T-helper 2 cell treated with Interferon-gamma antibody and Interleukin-4, amounts not matched to agents 5 μg/mL and 100 μg/mL, for 36 hours (primary cell): ENCODE measurements at regions not wholly inside any gene's neighbourhood (a gene's known extent, or its start where the extent isn't known, plus 50 kb on each side); places are given as distances from the start of the nearest gene placed in this dataset.

ENCODE experiments used
- DNase-seq: peaks from one replicate; pipeline ENCODE4 v3.0.0; 2021; ENCODE audit warnings: low spot score
- H3K27ac Mint-ChIP-seq: one replicate; pipeline ENCODE4 v1.8.0; 2021; ENCODE audit warnings: mild to moderate bottlenecking, mixed read lengths
- H3K27me3 Mint-ChIP-seq: one replicate; pipeline ENCODE4 v1.8.0; 2021; ENCODE audit warnings: low read depth, mixed read lengths
- H3K36me3 Mint-ChIP-seq: one replicate; pipeline ENCODE4 v1.8.0; 2021; ENCODE audit warnings: low read depth, mixed read lengths
- H3K4me1 Mint-ChIP-seq: one replicate; pipeline ENCODE4 v1.8.0; 2021; ENCODE audit warnings: low read depth, mixed read lengths
- H3K4me3 Mint-ChIP-seq: one replicate; pipeline ENCODE4 v1.8.0; 2022; ENCODE audit warnings: mild to moderate bottlenecking, moderate library complexity, mixed read lengths
- H3K9me3 Mint-ChIP-seq: one replicate; pipeline ENCODE4 v1.8.0; 2021; ENCODE audit warnings: mixed read lengths

DNA sequence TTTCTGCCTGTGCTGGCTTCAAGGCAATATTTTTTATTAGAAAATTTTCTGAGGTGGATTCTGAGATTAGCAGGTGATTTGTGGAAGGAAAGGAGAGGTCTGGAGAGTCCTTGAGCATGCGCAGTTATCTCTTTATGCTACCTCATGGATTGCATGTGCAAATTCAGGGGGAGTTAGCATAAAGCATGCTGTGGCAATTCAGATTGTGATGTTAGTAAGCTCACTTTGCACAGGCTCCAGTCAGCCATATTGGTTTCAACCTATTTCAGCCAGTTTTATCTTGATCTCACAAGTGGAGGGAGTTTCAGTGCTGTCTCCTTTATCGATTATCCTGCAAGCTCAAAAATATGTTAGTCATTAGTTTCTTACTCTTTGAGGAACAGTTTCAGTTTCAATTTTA is 2012.3 kb upstream of the PIK3C3 start:
- DNase-seq, result no peak
- H3K9me3 Mint-ChIP-seq, result peaks cover 15% of the 10 kb centered on the region
- H3K27ac Mint-ChIP-seq, result no peak overlapping the region
- no peaks in the 10 kb centered on the region for H3K4me1 Mint-ChIP-seq
- no peaks in the 10 kb centered on the region for H3K27me3 Mint-ChIP-seq
- H3K36me3 Mint-ChIP-seq, result no peaks in the 10 kb centered on the region
- H3K4me3 Mint-ChIP-seq, result no peak overlapping the region

DNA sequence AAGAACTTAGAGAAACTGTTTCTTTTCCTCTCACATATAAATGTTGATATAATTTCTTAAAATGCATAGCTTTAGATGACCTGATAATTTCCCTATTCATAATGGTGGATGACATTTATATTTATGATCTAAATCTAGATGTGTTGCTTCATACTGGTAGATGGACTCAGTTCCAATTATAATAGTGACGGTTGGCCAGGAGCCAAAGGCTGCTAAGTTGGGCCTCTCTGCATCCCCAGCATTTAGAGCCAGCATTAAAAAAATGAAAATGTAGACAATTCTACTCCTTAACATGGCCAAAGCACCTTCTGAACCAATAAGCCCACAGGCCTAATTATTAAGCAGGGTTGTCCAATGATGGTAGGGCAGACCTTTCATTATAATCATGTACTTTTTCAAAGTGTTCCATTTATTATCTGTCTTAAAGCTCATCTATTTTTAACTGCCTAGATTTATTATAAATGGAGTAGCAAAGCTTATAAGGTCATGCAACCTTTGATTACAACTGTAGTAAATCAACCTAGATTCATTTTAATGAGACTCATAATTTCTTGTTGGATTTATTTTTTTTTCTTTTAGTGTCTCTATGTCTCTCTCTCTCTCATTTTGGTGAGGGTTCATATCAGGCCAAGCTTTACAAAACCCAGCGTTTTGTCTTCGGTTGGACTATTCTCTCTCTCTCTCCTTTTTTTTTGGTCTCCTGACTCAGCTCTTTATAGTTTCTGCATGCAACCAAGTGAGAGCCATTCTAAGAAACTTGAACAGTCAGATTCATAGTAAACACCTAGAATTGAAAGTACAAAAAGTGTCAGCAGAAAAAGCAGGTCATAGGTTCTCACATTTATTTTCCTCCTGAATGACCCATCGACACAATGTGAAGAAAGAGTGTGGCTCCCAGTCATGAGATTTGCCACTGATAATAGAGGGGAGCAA is 2016.1 kb upstream of the PIK3C3 start:
- Mint-ChIP-seq H3K4me3 (no peak overlapping the region), H3K36me3 (no peaks in the 10 kb centered on the region), H3K4me1 (no peaks in the 10 kb centered on the region), H3K9me3 (peaks cover 24% of the 10 kb centered on the region), H3K27ac (no peak overlapping the region), H3K27me3 (no peaks in the 10 kb centered on the region)
- no peak for DNase-seq

GRCh38 chr18:39935598-39935997 is 2019.4 kb upstream of the PIK3C3 start:
- Mint-ChIP-seq H3K4me3 (no peak overlapping the region), H3K4me1 (no peaks in the 10 kb centered on the region), H3K9me3 (peaks cover 25% of the 10 kb centered on the region), H3K36me3 (no peaks in the 10 kb centered on the region), H3K27ac (no peak overlapping the region), H3K27me3 (no peaks in the 10 kb centered on the region)
- DNase-seq, result no peak

- H3K9me3 Mint-ChIP-seq, result peaks cover 22% of the 10 kb centered on the region
- H3K27ac Mint-ChIP-seq, result no peak overlapping the region
- no peak for DNase-seq
- no peaks in the 10 kb centered on the region for H3K4me1 Mint-ChIP-seq
- H3K36me3 Mint-ChIP-seq, result no peaks in the 10 kb centered on the region
- no peaks in the 10 kb centered on the region for H3K27me3 Mint-ChIP-seq
- no peak overlapping the region for H3K4me3 Mint-ChIP-seq
Observed at GRCh38 chr18:39918847-39919246, 2036.2 kb upstream of the PIK3C3 start.

GRCh38 chr18:39913672-39914366 is 2041.2 kb upstream of the PIK3C3 start:
- Mint-ChIP-seq H3K36me3 (no peaks in the 10 kb centered on the region), H3K27ac (no peak overlapping the region), H3K9me3 (peaks cover 27% of the 10 kb centered on the region), H3K4me1 (no peaks in the 10 kb centered on the region), H3K27me3 (no peaks in the 10 kb centered on the region), H3K4me3 (no peak overlapping the region)
- DNase-seq, result no peak

DNA sequence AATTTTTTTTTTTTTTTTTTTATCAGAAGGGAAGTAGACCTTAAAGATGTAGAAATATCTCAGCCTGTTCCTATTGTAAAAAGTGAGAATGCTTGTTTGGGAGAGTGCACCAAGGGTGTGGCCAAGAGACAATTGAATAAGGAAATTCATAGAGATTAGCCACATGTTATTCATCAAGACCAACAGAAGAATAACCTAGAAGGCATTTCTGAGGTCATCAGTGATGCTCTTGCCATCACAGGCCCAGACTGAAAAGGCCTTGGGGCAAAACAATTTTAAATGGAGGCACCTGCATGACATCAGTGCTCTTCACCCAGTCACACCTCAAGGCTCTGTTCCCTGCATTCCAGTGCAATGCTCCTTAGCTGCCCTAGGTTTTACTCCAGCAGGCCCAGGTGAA is 2043.3 kb upstream of the PIK3C3 start:
- H3K9me3 Mint-ChIP-seq, result peaks cover 32% of the 10 kb centered on the region
- no peak overlapping the region for H3K27ac Mint-ChIP-seq
- no peaks in the 10 kb centered on the region for H3K4me1 Mint-ChIP-seq
- H3K36me3 Mint-ChIP-seq, result no peaks in the 10 kb centered on the region
- no peak for DNase-seq
- H3K4me3 Mint-ChIP-seq, result no peak overlapping the region
- no peaks in the 10 kb centered on the region for H3K27me3 Mint-ChIP-seq

GRCh38 chr18:39909706-39910105 is 2045.3 kb upstream of the PIK3C3 start:
- H3K4me3 Mint-ChIP-seq, result no peak overlapping the region
- H3K4me1 Mint-ChIP-seq, result no peaks in the 10 kb centered on the region
- no peaks in the 10 kb centered on the region for H3K36me3 Mint-ChIP-seq
- peaks cover 17% of the 10 kb centered on the region for H3K9me3 Mint-ChIP-seq
- H3K27ac Mint-ChIP-seq, result no peak overlapping the region
- DNase-seq, result no peak
- H3K27me3 Mint-ChIP-seq, result no peaks in the 10 kb centered on the region

GRCh38 chr18:39886136-39886535 is 2068.9 kb upstream of the PIK3C3 start:
- H3K4me1 Mint-ChIP-seq, result no peaks in the 10 kb centered on the region
- peaks cover 4% of the 10 kb centered on the region for H3K9me3 Mint-ChIP-seq
- H3K36me3 Mint-ChIP-seq, result no peaks in the 10 kb centered on the region
- no peak overlapping the region for H3K27ac Mint-ChIP-seq
- H3K4me3 Mint-ChIP-seq, result no peak overlapping the region
- H3K27me3 Mint-ChIP-seq, result no peaks in the 10 kb centered on the region
- DNase-seq, result no peak

GRCh38 chr18:39872651-39873050 is 2082.4 kb upstream of the PIK3C3 start:
- Mint-ChIP-seq H3K36me3 (no peaks in the 10 kb centered on the region), H3K4me1 (no peaks in the 10 kb centered on the region), H3K9me3 (peaks cover 4% of the 10 kb centered on the region), H3K27ac (no peak overlapping the region), H3K4me3 (no peak overlapping the region), H3K27me3 (no peaks in the 10 kb centered on the region)
- DNase-seq, result no peak

DNA sequence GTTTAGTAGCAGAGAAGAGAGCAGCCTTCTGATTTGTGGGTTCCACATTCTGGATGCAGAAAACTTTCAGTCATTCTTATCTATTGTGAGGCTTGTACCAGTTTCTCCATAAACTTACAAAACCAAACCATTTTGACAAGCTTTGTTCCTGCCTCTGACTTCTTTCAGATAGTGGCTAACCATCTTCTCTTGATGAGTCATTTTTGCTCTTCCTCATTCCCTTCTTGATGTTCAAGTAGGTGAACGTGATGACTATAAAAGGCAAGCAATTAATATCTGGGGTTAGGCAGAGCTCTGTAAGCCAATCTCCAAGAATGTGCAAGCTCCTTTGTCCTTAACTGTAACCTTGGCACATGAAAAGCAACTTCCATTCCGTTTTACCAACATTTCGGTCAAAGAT is 2083.1 kb upstream of the PIK3C3 start:
- Mint-ChIP-seq H3K4me3 (no peak overlapping the region), H3K27me3 (no peaks in the 10 kb centered on the region), H3K4me1 (no peaks in the 10 kb centered on the region), H3K36me3 (no peaks in the 10 kb centered on the region), H3K27ac (no peak overlapping the region), H3K9me3 (peaks cover 4% of the 10 kb centered on the region)
- no peak for DNase-seq

DNA sequence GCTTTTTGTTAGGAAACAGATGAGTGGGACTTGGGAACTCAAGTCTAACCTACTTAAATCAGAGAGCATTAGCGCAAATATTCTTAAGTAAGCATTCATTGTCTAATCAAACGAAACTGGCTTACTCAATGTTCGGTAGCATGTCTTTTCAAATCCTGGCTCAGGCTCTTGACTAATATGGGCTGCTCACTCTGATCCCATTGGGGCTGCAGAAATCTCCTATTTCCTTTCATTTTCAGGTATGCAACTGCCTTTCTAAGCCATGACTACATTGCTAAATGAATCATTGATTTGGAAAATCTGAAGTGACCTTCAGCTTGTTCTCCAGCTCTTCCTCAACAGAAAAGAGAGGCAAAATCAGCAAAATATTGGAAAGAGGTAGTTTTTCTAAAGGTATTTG is 2084.4 kb upstream of the PIK3C3 start:
- Mint-ChIP-seq H3K9me3 (peaks cover 4% of the 10 kb centered on the region), H3K4me3 (no peak overlapping the region), H3K36me3 (no peaks in the 10 kb centered on the region), H3K4me1 (no peaks in the 10 kb centered on the region), H3K27me3 (no peaks in the 10 kb centered on the region), H3K27ac (no peak overlapping the region)
- no peak for DNase-seq

- Mint-ChIP-seq H3K9me3 (no peaks in the 10 kb centered on the region), H3K27ac (no peak overlapping the region), H3K36me3 (no peaks in the 10 kb centered on the region), H3K4me1 (no peaks in the 10 kb centered on the region), H3K27me3 (no peaks in the 10 kb centered on the region), H3K4me3 (no peak overlapping the region)
- no peak for DNase-seq
Observed at GRCh38 chr18:39863916-39864315, 2091.1 kb upstream of the PIK3C3 start.

GRCh38 chr18:39862341-39862740 is 2092.7 kb upstream of the PIK3C3 start:
- Mint-ChIP-seq H3K4me3 (no peak overlapping the region), H3K36me3 (no peaks in the 10 kb centered on the region), H3K27ac (no peak overlapping the region), H3K4me1 (no peaks in the 10 kb centered on the region), H3K9me3 (no peaks in the 10 kb centered on the region), H3K27me3 (no peaks in the 10 kb centered on the region)
- DNase-seq, result no peak

DNA sequence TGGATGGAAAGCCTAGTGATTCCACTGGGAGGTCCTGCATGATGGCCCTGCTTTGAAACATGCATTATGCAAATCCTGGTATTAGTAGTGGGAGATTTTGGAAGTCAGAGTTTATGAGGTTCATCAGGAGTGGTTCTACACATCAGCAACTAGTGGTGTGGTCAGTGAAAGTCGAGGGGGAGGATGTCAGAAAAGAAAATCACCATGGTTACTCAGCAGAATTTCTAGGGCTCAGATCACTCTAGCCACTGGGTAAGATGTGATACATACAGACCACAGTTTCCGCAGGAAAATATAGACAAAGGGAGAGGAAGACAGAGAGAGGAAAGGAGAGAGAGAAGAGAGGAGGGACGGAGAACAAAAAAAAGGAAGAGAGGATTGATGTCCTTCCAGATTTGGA is 2100.7 kb upstream of the PIK3C3 start:
- no peak overlapping the region for H3K4me3 Mint-ChIP-seq
- H3K4me1 Mint-ChIP-seq, result no peaks in the 10 kb centered on the region

More for the DNA sequence above, 2100.7 kb upstream of the PIK3C3 start:
- no peak for DNase-seq
- H3K27ac Mint-ChIP-seq, result no peak overlapping the region
- peaks cover 4% of the 10 kb centered on the region for H3K9me3 Mint-ChIP-seq
- no peaks in the 10 kb centered on the region for H3K27me3 Mint-ChIP-seq
- no peaks in the 10 kb centered on the region for H3K36me3 Mint-ChIP-seq
